C1 segment of cervical spinal cord (tissue), 14 donors: ENCODE measurements at regions not wholly inside any gene's neighbourhood (a gene's known extent, or its start where the extent isn't known, plus 50 kb on each side); places are given as distances from the start of the nearest gene placed in this dataset.

Experiments
- DNase-seq, 14 donors: peaks; one replicate each; lab custom pipeline; 2025; lab: John Stamatoyannopoulos, UW

GRCh38 chr11:123258877-123259276, 63.8 kb upstream of the CLMP start:
- DNase-seq, result no peak

- no peak for DNase-seq
These were observed 62.3 kb upstream of the CLMP start for GRCh38 chr11:123257370-123257769.

- DNase-seq, result peak in 1 of 14 donors; percentile 45
These were observed 60.9 kb upstream of the CLMP start for GRCh38 chr11:123255909-123256308.

GRCh38 chr11:123254357-123254756, 59.3 kb upstream of the CLMP start:
- DNase-seq, result peak in 1 of 14 donors; percentile 55

- DNase-seq, result peak in 1 of 14 donors; percentile 92
These were observed 58.9 kb upstream of the CLMP start for GRCh38 chr11:123253911-123254310.

- no peak for DNase-seq
These were observed 58.2 kb upstream of the CLMP start for GRCh38 chr11:123253223-123253622.

GRCh38 chr11:123251657-123252344, 56.8 kb upstream of the CLMP start:
- peak in 3 of 14 donors; percentile 9 to 72 (median 34) for DNase-seq

- peak in 1 of 14 donors; percentile 72 for DNase-seq
These were observed 56.0 kb upstream of the CLMP start for GRCh38 chr11:123250892-123251656.

GRCh38 chr11:123249354-123249753, 54.3 kb upstream of the CLMP start:
- DNase-seq, result no peak

GRCh38 chr11:123247813-123248379, 52.8 kb upstream of the CLMP start:
- no peak for DNase-seq

GRCh38 chr11:123247496-123247799, 52.4 kb upstream of the CLMP start:
- no peak for DNase-seq

- DNase-seq, result peak in 13 of 14 donors; percentile 9 to 78 (median 48)
These were observed 51.9 kb upstream of the CLMP start for GRCh38 chr11:123246749-123247495.

- DNase-seq, result no peak
These were observed 50.5 kb upstream of the CLMP start for GRCh38 chr11:123245567-123245966.
